ENCODE measurements at regions not wholly inside any gene's neighbourhood (a gene's known extent, or its start where the extent isn't known, plus 50 kb on each side); places are given as distances from the start of the nearest gene placed in this dataset.

DNA sequence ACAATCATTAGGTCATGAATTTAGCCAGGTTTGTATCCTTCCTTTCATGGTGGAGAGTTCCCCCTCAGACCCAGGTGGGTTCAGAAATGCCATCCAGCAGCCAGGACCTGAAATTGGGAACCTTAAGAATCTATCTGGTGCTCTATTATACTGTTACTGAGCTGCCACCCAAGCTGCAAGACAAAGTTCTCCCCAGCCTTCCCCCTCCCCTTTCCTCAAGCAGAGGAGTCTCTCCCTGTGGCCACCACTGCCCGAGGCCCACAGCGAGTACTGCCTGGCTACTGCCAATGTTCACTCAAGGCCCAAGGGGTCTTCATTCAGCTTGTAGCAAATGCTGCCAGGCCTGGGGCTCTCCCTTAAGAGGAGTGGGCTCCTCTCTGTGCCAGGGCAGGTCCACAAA, 133.8 kb downstream of the TMEM38B start:
- ATAC-seq (ENCODE audit: insufficient number of reproducible peaks, low FRiP score, low read depth) = no peak
- no peak for DNase-seq (ENCODE audit: low spot score)
- TF ChIP-seq, protein P1, sequence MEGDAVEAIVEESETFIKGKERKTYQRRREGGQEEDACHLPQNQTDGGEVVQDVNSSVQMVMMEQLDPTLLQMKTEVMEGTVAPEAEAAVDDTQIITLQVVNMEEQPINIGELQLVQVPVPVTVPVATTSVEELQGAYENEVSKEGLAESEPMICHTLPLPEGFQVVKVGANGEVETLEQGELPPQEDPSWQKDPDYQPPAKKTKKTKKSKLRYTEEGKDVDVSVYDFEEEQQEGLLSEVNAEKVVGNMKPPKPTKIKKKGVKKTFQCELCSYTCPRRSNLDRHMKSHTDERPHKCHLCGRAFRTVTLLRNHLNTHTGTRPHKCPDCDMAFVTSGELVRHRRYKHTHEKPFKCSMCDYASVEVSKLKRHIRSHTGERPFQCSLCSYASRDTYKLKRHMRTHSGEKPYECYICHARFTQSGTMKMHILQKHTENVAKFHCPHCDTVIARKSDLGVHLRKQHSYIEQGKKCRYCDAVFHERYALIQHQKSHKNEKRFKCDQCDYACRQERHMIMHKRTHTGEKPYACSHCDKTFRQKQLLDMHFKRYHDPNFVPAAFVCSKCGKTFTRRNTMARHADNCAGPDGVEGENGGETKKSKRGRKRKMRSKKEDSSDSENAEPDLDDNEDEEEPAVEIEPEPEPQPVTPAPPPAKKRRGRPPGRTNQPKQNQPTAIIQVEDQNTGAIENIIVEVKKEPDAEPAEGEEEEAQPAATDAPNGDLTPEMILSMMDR (IDR thresholded peaks at IDR 0.05) = no peak
- Histone ChIP-seq H3K27me3 (replicated peaks; ENCODE audit: insufficient read depth) (no peaks in the 10 kb centered on the region), H3K4me3 (no peak overlapping the region), H3K9me3 (no peaks in the 10 kb centered on the region), H3K27ac (no peak overlapping the region), H3K4me1 (ENCODE audit: control insufficient read depth in 1 of 2, low read depth in 2 of 2) (no peaks in the 10 kb centered on the region), H3K36me3 (no peaks in the 10 kb centered on the region)

- DNase-seq (ENCODE audit: low spot score) (no peak), ATAC-seq (ENCODE audit: insufficient number of reproducible peaks, low FRiP score, low read depth) (no peak)
- TF ChIP-seq, protein P1 (IDR thresholded peaks at IDR 0.05) = no peak
- Histone ChIP-seq H3K27ac (no peak overlapping the region), H3K27me3 (replicated peaks; ENCODE audit: insufficient read depth) (no peaks in the 10 kb centered on the region), H3K4me3 (no peak overlapping the region), H3K9me3 (no peaks in the 10 kb centered on the region), H3K4me1 (ENCODE audit: control insufficient read depth in 1 of 2, low read depth in 2 of 2) (no peaks in the 10 kb centered on the region), H3K36me3 (no peaks in the 10 kb centered on the region)
Observed at GRCh38 chr9:105828596-105829213, 134.4 kb downstream of the TMEM38B start.

DNA sequence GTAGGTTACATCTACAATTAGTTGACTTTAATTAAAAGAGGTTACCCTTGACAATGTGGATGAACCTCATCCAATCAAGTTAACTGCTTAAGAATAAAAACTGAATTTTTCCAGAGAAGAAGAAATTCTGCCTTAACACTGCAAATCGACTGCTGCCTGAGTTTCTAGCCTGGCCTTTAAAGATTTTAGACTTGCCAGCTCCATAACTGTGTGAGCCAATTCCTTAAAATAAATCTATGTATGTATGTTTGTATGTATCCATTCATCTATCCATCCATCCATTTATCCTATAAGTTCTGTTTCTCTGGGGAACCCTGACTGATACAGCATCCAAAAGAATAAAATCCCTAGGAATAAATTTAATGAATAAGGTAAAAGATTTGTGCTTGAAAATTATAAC, 136.1 kb downstream of the TMEM38B start:
- TF ChIP-seq, protein P1 (IDR thresholded peaks at IDR 0.05) = no peak
- H3K27ac ChIP-seq = no peak overlapping the region
- no peak for ATAC-seq (ENCODE audit: insufficient number of reproducible peaks, low FRiP score, low read depth)
- H3K27me3 ChIP-seq (replicated peaks; ENCODE audit: insufficient read depth) = no peaks in the 10 kb centered on the region
- no peak for DNase-seq (ENCODE audit: low spot score)
- H3K4me1 ChIP-seq (ENCODE audit: control insufficient read depth in 1 of 2, low read depth in 2 of 2) = no peaks in the 10 kb centered on the region
- no peaks in the 10 kb centered on the region for H3K36me3 ChIP-seq
- H3K4me3 ChIP-seq = no peak overlapping the region
- H3K9me3 ChIP-seq = no peaks in the 10 kb centered on the region

- no peaks in the 10 kb centered on the region for H3K4me1 ChIP-seq (ENCODE audit: control insufficient read depth in 1 of 2, low read depth in 2 of 2)
- H3K27ac ChIP-seq = no peak overlapping the region
- DNase-seq (ENCODE audit: low spot score) (no peak), ATAC-seq (ENCODE audit: insufficient number of reproducible peaks, low FRiP score, low read depth) (no peak)
- H3K27me3 ChIP-seq (replicated peaks; ENCODE audit: insufficient read depth) = no peaks in the 10 kb centered on the region
- TF ChIP-seq, protein P1 (IDR thresholded peaks at IDR 0.05) = no peak
- H3K4me3 ChIP-seq = no peak overlapping the region
- H3K36me3 ChIP-seq = no peaks in the 10 kb centered on the region
- no peaks in the 10 kb centered on the region for H3K9me3 ChIP-seq
Observed at GRCh38 chr9:105832096-105832710, 137.9 kb downstream of the TMEM38B start.

DNA sequence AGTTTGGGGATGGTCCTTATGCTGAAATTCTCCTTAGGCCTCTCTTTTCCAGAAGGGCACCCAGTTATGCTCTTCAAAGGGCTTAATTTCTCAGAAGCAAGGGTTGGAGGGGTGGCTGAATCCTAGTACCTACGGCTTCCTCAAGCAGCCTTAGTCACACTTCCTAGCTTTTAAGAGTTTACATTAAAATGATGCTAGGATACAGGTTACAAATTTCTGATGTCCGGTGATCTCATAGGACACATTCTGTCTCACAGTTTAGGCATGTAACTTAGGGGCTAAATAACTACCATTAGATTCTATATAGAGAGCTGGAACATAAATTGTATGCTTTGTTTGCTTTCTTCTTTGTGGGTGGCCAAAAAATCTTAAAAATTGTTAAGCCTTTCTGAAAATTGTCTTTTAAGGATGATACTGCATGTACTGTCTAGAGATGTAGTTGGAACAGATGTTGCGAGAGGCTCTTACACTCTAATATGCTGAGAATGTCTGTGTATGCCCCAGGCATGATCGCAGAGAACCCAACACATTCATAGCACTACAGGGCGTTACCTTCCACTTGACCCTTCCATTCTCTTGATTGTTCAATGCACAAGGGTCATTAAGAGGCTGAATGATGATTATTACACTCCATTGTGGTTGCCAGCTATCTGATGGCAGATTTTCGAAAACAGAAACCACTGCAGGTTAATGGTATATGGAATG, 139.1 kb downstream of the TMEM38B start:
- Histone ChIP-seq H3K36me3 (no peaks in the 10 kb centered on the region), H3K27ac (no peak overlapping the region), H3K27me3 (replicated peaks; ENCODE audit: insufficient read depth) (no peaks in the 10 kb centered on the region), H3K9me3 (no peaks in the 10 kb centered on the region), H3K4me3 (no peak overlapping the region), H3K4me1 (ENCODE audit: control insufficient read depth in 1 of 2, low read depth in 2 of 2) (no peaks in the 10 kb centered on the region)
- no peak for ATAC-seq (ENCODE audit: insufficient number of reproducible peaks, low FRiP score, low read depth)
- DNase-seq (ENCODE audit: low spot score) = no peak
- TF ChIP-seq, protein P1 (IDR thresholded peaks at IDR 0.05) = no peak
